ENCODE measurements at regions not wholly inside any gene's neighbourhood (a gene's known extent, or its start where the extent isn't known, plus 50 kb on each side); places are given as distances from the start of the nearest gene placed in this dataset.

- intact Hi-C loops (cut with micrococcal nuclease) (no loop called here), in situ Hi-C loops (cut with MboI) (no loop called here)
- DNase-seq (ENCODE audit: extremely low read depth in 1 of 4, low spot score in 3 of 4), result peak in 1 of 4 experiments; percentile 6
- Histone ChIP-seq H3K9me3 (replicated peaks; ENCODE audit: control insufficient read depth, insufficient read depth, low read depth, low read length) (no peaks in the 10 kb centered on the region), H3K79me2 (ENCODE audit: control insufficient read depth, insufficient read depth, low read length) (no peaks in the 10 kb centered on the region), H2AFZ (ENCODE audit: low read depth, low read length) (no peak overlapping the region), H3K4me2 (ENCODE audit: insufficient read depth, low read length) (no peak overlapping the region), H4K20me1 (replicated peaks; ENCODE audit: control insufficient read depth, insufficient read depth, low read length) (no peaks in the 10 kb centered on the region), H3K9ac (ENCODE audit: insufficient read depth in 1 of 2, low read depth in 2 of 2, low read length in 2 of 2) (no peak overlapping the region), H3K36me3 (ENCODE audit: control insufficient read depth, insufficient read depth, low read length) (no peaks in the 10 kb centered on the region), H3K9me1 (ENCODE audit: control insufficient read depth, insufficient read depth, low read length) (no peaks in the 10 kb centered on the region), H3K4me1 (replicated peaks in 1 of 2; ENCODE audit: control insufficient read depth in 2 of 2, insufficient read depth in 2 of 2, low read length in 2 of 2) (no peaks in the 10 kb centered on the region), H3K27ac (ENCODE audit: extremely low read depth, low read depth, low read length) (no peak overlapping the region), H3K4me3 (no peak overlapping the region), H3K27me3 (ENCODE audit: control insufficient read depth in 2 of 2, insufficient read depth in 2 of 2, low read length in 2 of 2) (no peaks in the 10 kb centered on the region)
- FAIRE-seq, result no peak
- BruUV-seq (replicated peaks), result no TSS peak
- ChIA-PET POLR2A (interaction anchor here (0.9 kb wide), 1 partner anchor 16 kb away, joined by 3 read pairs; no protein-coding TSS in a partner anchor), CTCF (ENCODE audit: low intra/inter-chr PET ratio) (no interaction called here)
- TF ChIP-seq CHCHD3 (CRISPR knock-in tag; IDR thresholded peaks at IDR 0.05) (no peak), TCFL5 (CRISPR knock-in tag; conservative IDR thresholded peaks at IDR 0.05) (no peak), HNRNPK (IDR thresholded peaks at IDR 0.05; ENCODE audit: low read depth, low read length, poor library complexity, severe bottlenecking) (no peak), MLLT1 (IDR thresholded peaks at IDR 0.05) (no peak), ELF2 (CRISPR knock-in tag; IDR thresholded peaks at IDR 0.05) (no peak), ZHX1 (conservative IDR thresholded peaks at IDR 0.05; ENCODE audit: low read length) (no peak), CTCF (IDR thresholded peaks at IDR 0.05 in 2 of 3, conservative IDR thresholded peaks at IDR 0.05 in 1 of 3; ENCODE audit: insufficient read depth in 2 of 3, low read depth in 1 of 3, low read length in 3 of 3) (peak in 2 of 3 experiments; percentile 34 to 40; a peak in 3 of 6 replicates), ZNF668 (CRISPR knock-in tag; IDR thresholded peaks at IDR 0.05) (no peak)
- WGBS (ENCODE audit: insufficient coverage, low coverage, missing lambda C conversion rate), result 0% methylated on average over 3 of the region's 3 CpGs
- no peak for ATAC-seq
Measured at GRCh38 chr18:76252880-76253279, 242.2 kb downstream of the ZNF516 start.

Measured in K562 (cell line).